ENCODE measurements at regions not wholly inside any gene's neighbourhood (a gene's known extent, or its start where the extent isn't known, plus 50 kb on each side); places are given as distances from the start of the nearest gene placed in this dataset.

- TF ChIP-seq, protein P1, sequence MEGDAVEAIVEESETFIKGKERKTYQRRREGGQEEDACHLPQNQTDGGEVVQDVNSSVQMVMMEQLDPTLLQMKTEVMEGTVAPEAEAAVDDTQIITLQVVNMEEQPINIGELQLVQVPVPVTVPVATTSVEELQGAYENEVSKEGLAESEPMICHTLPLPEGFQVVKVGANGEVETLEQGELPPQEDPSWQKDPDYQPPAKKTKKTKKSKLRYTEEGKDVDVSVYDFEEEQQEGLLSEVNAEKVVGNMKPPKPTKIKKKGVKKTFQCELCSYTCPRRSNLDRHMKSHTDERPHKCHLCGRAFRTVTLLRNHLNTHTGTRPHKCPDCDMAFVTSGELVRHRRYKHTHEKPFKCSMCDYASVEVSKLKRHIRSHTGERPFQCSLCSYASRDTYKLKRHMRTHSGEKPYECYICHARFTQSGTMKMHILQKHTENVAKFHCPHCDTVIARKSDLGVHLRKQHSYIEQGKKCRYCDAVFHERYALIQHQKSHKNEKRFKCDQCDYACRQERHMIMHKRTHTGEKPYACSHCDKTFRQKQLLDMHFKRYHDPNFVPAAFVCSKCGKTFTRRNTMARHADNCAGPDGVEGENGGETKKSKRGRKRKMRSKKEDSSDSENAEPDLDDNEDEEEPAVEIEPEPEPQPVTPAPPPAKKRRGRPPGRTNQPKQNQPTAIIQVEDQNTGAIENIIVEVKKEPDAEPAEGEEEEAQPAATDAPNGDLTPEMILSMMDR (IDR thresholded peaks at IDR 0.05; ENCODE audit: insufficient read depth, low read length, missing control alignments), result no peak
- no peak overlapping the region for H3K4me3 ChIP-seq (ENCODE audit: low read depth, low read length)
- POLR2A ChIA-PET, result no interaction called here
- CTCF ChIA-PET, result no interaction called here
- no peak for DNase-seq (ENCODE audit: low read depth, low spot score)
Observed at GRCh38 chr20:6381887-6382286, 259.1 kb upstream of the FERMT1 start.

GRCh38 chr20:6362245-6362644, 239.4 kb upstream of the FERMT1 start:
- POLR2A ChIA-PET, result no interaction called here
- H3K4me3 ChIP-seq (ENCODE audit: low read depth, low read length), result no peak overlapping the region
- TF ChIP-seq, protein P1 (IDR thresholded peaks at IDR 0.05; ENCODE audit: insufficient read depth, low read length, missing control alignments), result no peak
- DNase-seq (ENCODE audit: low read depth, low spot score), result no peak
- CTCF ChIA-PET, result no interaction called here

DNA sequence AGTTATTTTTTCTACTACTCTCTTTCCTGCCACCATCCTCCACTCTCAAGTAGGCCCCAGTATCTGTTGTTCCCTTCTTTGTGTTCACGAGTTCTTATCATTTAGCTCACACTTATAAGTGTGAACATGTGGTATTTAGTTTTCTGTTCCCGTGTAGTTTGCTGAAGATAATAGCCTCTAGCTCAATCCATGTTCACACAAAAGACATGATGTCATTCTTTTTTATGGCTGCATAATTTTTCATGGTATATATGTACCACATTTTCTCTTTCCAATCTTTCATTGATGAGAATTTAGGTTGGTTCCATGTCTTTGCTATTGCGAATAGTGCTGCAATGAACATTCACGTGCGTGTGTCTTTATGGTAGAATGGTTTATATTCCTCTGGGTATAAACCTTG, 237.9 kb upstream of the FERMT1 start:
- H3K4me3 ChIP-seq (ENCODE audit: low read depth, low read length), result no peak overlapping the region
- ChIA-PET POLR2A (no interaction called here), CTCF (no interaction called here)
- TF ChIP-seq, protein P1 (IDR thresholded peaks at IDR 0.05; ENCODE audit: insufficient read depth, low read length, missing control alignments), result no peak
- DNase-seq (ENCODE audit: low read depth, low spot score), result no peak

DNA sequence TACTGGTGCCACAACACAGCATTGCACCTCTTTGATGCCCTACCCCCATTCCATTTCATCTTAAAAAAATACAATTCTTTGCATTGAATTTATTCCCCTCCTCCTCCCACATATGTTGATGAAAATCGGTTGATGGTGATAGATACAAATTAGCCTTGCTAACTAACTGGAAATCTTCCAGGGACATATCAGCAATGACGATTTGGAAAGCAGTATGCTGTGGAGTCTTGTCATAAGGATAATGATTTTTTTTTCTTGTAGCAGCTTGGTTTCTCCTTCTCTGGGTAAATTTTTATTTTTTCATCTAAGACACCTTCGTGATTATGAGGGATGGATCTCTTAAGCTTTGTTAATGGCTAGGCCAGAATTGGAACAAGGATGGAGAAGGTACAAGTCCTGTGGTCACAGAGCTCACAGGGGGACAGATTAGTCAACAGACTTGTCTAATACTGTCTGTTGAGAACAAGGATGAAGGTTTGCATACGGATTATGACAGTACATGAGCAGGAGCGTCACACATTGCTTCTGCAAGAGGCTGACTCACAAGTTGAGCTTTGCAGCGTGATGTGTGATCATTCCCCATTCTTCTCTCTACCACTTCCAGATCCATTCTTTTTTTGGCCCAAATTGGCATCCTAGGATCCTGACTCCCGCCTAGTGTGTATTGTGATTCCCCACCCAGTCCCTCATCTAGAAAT, 233.1 kb upstream of the FERMT1 start:
- no peak overlapping the region for H3K4me3 ChIP-seq (ENCODE audit: low read depth, low read length)
- ChIA-PET CTCF (no interaction called here), POLR2A (no interaction called here)
- TF ChIP-seq, protein P1 (IDR thresholded peaks at IDR 0.05; ENCODE audit: insufficient read depth, low read length, missing control alignments), result no peak
- DNase-seq (ENCODE audit: low read depth, low spot score), result no peak

DNA sequence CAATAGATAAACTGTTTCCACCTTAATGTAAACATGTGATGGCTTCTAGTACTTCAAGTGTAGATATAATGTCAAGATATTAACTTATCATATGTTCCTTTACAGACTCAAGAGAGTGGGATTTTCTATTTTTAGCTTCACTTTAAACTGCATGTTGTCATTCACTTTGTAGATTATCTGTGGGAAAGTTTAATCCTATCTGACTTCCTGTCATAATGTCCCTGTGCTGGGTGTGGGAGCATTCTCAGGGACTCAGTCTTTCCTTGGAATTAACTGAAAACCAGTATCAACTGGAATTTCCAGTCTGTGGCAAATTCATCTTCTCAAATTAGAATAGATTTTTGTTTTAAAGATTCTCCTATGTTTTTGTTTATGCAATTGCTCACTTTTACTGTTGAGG, 226.1 kb upstream of the FERMT1 start:
- H3K4me3 ChIP-seq (ENCODE audit: low read depth, low read length), result no peak overlapping the region
- DNase-seq (ENCODE audit: low read depth, low spot score), result no peak
- CTCF ChIA-PET, result no interaction called here
- POLR2A ChIA-PET, result no interaction called here
- TF ChIP-seq, protein P1 (IDR thresholded peaks at IDR 0.05; ENCODE audit: insufficient read depth, low read length, missing control alignments), result no peak

DNA sequence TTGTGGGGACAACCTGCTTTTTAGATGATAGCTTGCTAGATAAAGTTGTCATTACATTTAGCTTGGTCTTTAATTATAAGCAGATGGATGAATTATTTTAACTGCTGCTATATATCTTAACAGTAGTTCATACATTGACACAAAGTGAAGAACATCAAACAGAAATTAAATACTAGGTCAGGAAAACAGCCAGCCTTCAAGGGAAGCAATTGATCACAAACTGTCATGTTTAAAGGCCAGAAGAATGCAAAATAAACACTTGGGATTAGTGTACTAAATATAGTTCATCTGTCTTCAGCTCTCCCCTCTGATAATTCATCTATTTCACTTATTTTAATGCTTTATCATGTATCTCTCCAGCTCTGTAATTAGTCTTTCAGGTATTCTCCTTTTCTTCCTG, 225.1 kb upstream of the FERMT1 start:
- CTCF ChIA-PET, result no interaction called here
- DNase-seq (ENCODE audit: low read depth, low spot score), result no peak
- POLR2A ChIA-PET, result no interaction called here
- no peak overlapping the region for H3K4me3 ChIP-seq (ENCODE audit: low read depth, low read length)
- TF ChIP-seq, protein P1 (IDR thresholded peaks at IDR 0.05; ENCODE audit: insufficient read depth, low read length, missing control alignments), result no peak

All from AG04449 (cell line).